ENCODE measurements at regions not wholly inside any gene's neighbourhood (a gene's known extent, or its start where the extent isn't known, plus 50 kb on each side); places are given as distances from the start of the nearest gene placed in this dataset.
"Not testable (repeated sequence)": the region's sequence is repeated elsewhere in the genome, so short reads cannot be mapped to it uniquely, and the experiment has no call there.

DNA sequence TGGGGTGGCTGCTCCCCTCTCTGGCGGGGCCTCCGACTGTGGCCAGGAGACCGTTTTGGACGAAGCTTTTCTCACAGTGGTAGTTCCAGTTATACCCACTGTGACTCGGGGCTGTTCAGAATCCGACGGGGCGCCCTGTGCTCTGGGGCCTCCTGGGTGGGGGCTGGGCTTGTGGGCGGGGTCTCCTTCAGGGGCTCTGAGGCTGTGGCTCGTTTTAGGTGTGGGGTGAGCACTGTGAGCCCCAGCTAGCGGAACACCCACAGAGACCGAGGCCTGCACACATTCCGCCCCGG lies 383.4 kb downstream of the TMEM121 start:
- BruUV-seq (replicated peaks); DNase-seq (ENCODE audit: low spot score); in situ Hi-C loops (cut with HindIII; ENCODE audit: extremely low pct_ligation_motif_present, low pct_unique_long_range_greater_than_20kb); H3K4me3 ChIP-seq (replicated peaks in 1 of 3; ENCODE audit: insufficient read depth in 1 of 3, low read depth in 2 of 3, low read length in 3 of 3); H3K4me1 ChIP-seq (ENCODE audit: insufficient read depth, low read length); H3K4me2 ChIP-seq (ENCODE audit: low read depth, low read length); H4K20me1 ChIP-seq (ENCODE audit: insufficient read depth, low read length); FAIRE-seq; H3K36me3 ChIP-seq (replicated peaks in 1 of 2; ENCODE audit: control insufficient read depth in 1 of 2, insufficient read depth in 2 of 2, low read length in 2 of 2); H3K27ac ChIP-seq (ENCODE audit: extremely low read length, insufficient read depth, low read length); ATAC-seq; H3K9me3 ChIP-seq (ENCODE audit: low read length); H2AFZ ChIP-seq (ENCODE audit: low read length); CTCF ChIA-PET (ENCODE audit: low intra/inter-chr PET ratio, low total read pairs); intact Hi-C loops (cut with micrococcal nuclease; ENCODE audit: unreplicated experiment); POLR2A ChIA-PET; H3K9ac ChIP-seq (ENCODE audit: insufficient read depth, low read depth, low read length); H3K79me2 ChIP-seq (ENCODE audit: insufficient read depth, low read length): not testable (repeated sequence)
- peaks cover 6 to 11% of the 10 kb centered on the region in 2 experiments; a peak in 4 of 5 replicates for H3K27me3 ChIP-seq (ENCODE audit: control insufficient read depth in 1 of 2, insufficient read depth in 2 of 2, low read length in 2 of 2)
- WGBS (ENCODE audit: low lambda C conversion rate): no CpG with 5 or more reads among the region's 14 CpGs

GRCh38 chr14:105910426-105910825 lies 384.0 kb downstream of the TMEM121 start:
- Histone ChIP-seq H3K4me3 (replicated peaks in 1 of 3; ENCODE audit: insufficient read depth in 1 of 3, low read depth in 2 of 3, low read length in 3 of 3) (no peak overlapping the region), H3K4me1 (ENCODE audit: insufficient read depth, low read length) (no peaks in the 10 kb centered on the region), H4K20me1 (ENCODE audit: insufficient read depth, low read length) (0 out of 2 replicates have a peak, but pooled peaks cover 2% of the 10 kb centered on the region), H3K4me2 (ENCODE audit: low read depth, low read length) (no peak overlapping the region), H3K27me3 (ENCODE audit: control insufficient read depth in 1 of 2, insufficient read depth in 2 of 2, low read length in 2 of 2) (peaks cover 6 to 11% of the 10 kb centered on the region in 2 experiments; a peak in 4 of 5 replicates), H3K9ac (ENCODE audit: insufficient read depth, low read depth, low read length) (no peak overlapping the region), H3K27ac (ENCODE audit: extremely low read length, insufficient read depth, low read length) (no peak overlapping the region), H3K79me2 (ENCODE audit: insufficient read depth, low read length) (no peaks in the 10 kb centered on the region), H2AFZ (ENCODE audit: low read length) (no peak overlapping the region), H3K9me3 (ENCODE audit: low read length) (no peaks in the 10 kb centered on the region), H3K36me3 (replicated peaks in 1 of 2; ENCODE audit: control insufficient read depth in 1 of 2, insufficient read depth in 2 of 2, low read length in 2 of 2) (no peaks in the 10 kb centered on the region)
- TF ChIP-seq MXD1 (CRISPR knock-in tag; IDR thresholded peaks at IDR 0.05) (no peak), ZSCAN20 (CRISPR knock-in tag; IDR thresholded peaks at IDR 0.05; ENCODE audit: borderline replicate concordance) (no peak), HNRNPUL1 (IDR thresholded peaks at IDR 0.05; ENCODE audit: low read depth, low read length) (no peak), SMAD1 (CRISPR knock-in tag; IDR thresholded peaks at IDR 0.05; ENCODE audit: borderline replicate concordance, low read depth) (no peak), ONECUT2 (CRISPR knock-in tag; IDR thresholded peaks at IDR 0.05) (no peak), PHB2 (IDR thresholded peaks at IDR 0.05; ENCODE audit: partially characterized antibody) (no peak), ELF3 (CRISPR knock-in tag; IDR thresholded peaks at IDR 0.05) (no peak), RFX5 (IDR thresholded peaks at IDR 0.05; ENCODE audit: low read depth, low read length) (no peak), ZNF737 (CRISPR knock-in tag; IDR thresholded peaks at IDR 0.05; ENCODE audit: borderline replicate concordance) (no peak), ZNF292 (CRISPR knock-in tag; IDR thresholded peaks at IDR 0.05; ENCODE audit: borderline replicate concordance, low read depth) (no peak), SMC3 (IDR thresholded peaks at IDR 0.05; ENCODE audit: low read length) (no peak), MEF2D (CRISPR knock-in tag; IDR thresholded peaks at IDR 0.05) (no peak), FIP1L1 (IDR thresholded peaks at IDR 0.05; ENCODE audit: borderline replicate concordance, insufficient read depth, low read depth, low read length) (no peak), MXI1 (IDR thresholded peaks at IDR 0.05; ENCODE audit: borderline replicate concordance, low read depth, low read length) (no peak), RXRA (CRISPR knock-in tag; IDR thresholded peaks at IDR 0.05) (no peak), ZBTB42 (CRISPR knock-in tag; IDR thresholded peaks at IDR 0.05) (no peak), DNMT1 (CRISPR knock-in tag; IDR thresholded peaks at IDR 0.05) (no peak)
- TF ChIP-seq, protein P1, sequence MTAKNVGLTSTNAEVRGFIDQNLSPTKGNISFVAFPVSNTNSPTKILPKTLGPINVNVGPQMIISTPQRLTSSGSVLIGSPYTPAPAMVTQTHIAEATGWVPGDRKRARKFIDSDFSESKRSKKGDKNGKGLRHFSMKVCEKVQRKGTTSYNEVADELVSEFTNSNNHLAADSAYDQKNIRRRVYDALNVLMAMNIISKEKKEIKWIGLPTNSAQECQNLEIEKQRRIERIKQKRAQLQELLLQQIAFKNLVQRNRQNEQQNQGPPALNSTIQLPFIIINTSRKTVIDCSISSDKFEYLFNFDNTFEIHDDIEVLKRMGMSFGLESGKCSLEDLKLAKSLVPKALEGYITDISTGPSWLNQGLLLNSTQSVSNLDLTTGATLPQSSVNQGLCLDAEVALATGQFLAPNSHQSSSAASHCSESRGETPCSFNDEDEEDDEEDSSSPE (CRISPR knock-in tag; IDR thresholded peaks at IDR 0.05): no peak
- TF ChIP-seq, protein P2, sequence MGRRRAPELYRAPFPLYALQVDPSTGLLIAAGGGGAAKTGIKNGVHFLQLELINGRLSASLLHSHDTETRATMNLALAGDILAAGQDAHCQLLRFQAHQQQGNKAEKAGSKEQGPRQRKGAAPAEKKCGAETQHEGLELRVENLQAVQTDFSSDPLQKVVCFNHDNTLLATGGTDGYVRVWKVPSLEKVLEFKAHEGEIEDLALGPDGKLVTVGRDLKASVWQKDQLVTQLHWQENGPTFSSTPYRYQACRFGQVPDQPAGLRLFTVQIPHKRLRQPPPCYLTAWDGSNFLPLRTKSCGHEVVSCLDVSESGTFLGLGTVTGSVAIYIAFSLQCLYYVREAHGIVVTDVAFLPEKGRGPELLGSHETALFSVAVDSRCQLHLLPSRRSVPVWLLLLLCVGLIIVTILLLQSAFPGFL (CRISPR knock-in tag; IDR thresholded peaks at IDR 0.05): no peak
- FAIRE-seq: no peak
- CTCF ChIA-PET (ENCODE audit: low intra/inter-chr PET ratio, low total read pairs): no interaction called here
- no CpG with 5 or more reads among the region's 6 CpGs for WGBS (ENCODE audit: low lambda C conversion rate)
- no peak for ATAC-seq
- POLR2A ChIA-PET: no interaction called here
- in situ Hi-C loops (cut with HindIII; ENCODE audit: extremely low pct_ligation_motif_present, low pct_unique_long_range_greater_than_20kb) (no loop called here), intact Hi-C loops (cut with micrococcal nuclease; ENCODE audit: unreplicated experiment) (no loop called here)
- no TSS peak for BruUV-seq (replicated peaks)
- DNase-seq (ENCODE audit: low spot score): no peak

All from HepG2 (cell line).